Esophagus muscularis mucosa (tissue), 4 donors: ENCODE measurements at regions not wholly inside any gene's neighbourhood (a gene's known extent, or its start where the extent isn't known, plus 50 kb on each side); places are given as distances from the start of the nearest gene placed in this dataset.

Source experiments
- DNase-seq: peaks from one replicate; pipeline ENCODE4 v3.0.0-alpha.2; 2017; ENCODE audit errors: extremely low spot score
- H3K27ac ChIP-seq, 4 donors: fragments of 200-600 bp; sonication (generic); replicated peaks in 1 of 4; 1 replicate in 3 of 4; 2 replicates in 1 of 4; pipeline ENCODE4 v1.5.1; 2016 to 2019; ENCODE audit warnings: mild to moderate bottlenecking in 1 of 4
- H3K27me3 ChIP-seq, 4 donors: fragments of 200-600 bp; sonication (generic); one replicate each; pipeline versions ENCODE4 v1.5.1 to v1.6.0; 2016 to 2019
- H3K36me3 ChIP-seq, 4 donors: fragments of 200-600 bp; sonication (generic); one replicate each; pipeline ENCODE4 v1.5.1; 2016 to 2019
- H3K4me1 ChIP-seq, 4 donors: fragments of 200-600 bp; sonication (generic); one replicate each; pipeline ENCODE4 v1.5.1; 2016 to 2019
- H3K4me3 ChIP-seq, 4 donors: fragments of 200-600 bp; sonication (generic); 1 replicate in 2 of 4; 2 replicates in 2 of 4; pipeline ENCODE4 v1.5.1; 2016 to 2019; ENCODE audit warnings: mild to moderate bottlenecking in 4 of 4, moderate library complexity in 1 of 4
- H3K9me3 ChIP-seq, 4 donors: fragments of 200-600 bp; sonication (generic); 1 replicate in 3 of 4; 2 replicates in 1 of 4; pipeline ENCODE4 v1.5.1; 2016 to 2019
- EP300 ChIP-seq: sonication (generic); formaldehyde crosslinking; IDR thresholded peaks from one replicate; pipeline ENCODE4 v1.6.1; 2017; ENCODE audit warnings: antibody characterized with exemption
- POLR2A ChIP-seq: fragments of 450-650 bp; IDR thresholded peaks from one replicate; pipeline ENCODE4 v1.6.1; 2017; ENCODE audit warnings: antibody characterized with exemption, moderate library complexity, mild to moderate bottlenecking, low read depth
- POLR2AphosphoS5 ChIP-seq, 2 donors: sonication (generic); formaldehyde crosslinking; IDR thresholded peaks; one replicate each; pipeline ENCODE4 v1.6.1; 2017; ENCODE audit warnings: antibody characterized with exemption in 2 of 2
- WGBS: methylation state at CpG from one replicate; pipeline ENCODE4 v1.1.5; 2018; 5-methylcytosine and 5-hydroxymethylcytosine counted together
- intact Hi-C: fragments of 100-400 bp; cut with DNase I; formaldehyde crosslinking; loops from one replicate; pipeline ENCODE4 v1.15.1; 2023
- TF ChIP-seq, protein P1 (sequence below), 3 experiments: fragments of 200-600 bp in 2 of 3; fragments of 450-650 bp in 1 of 3; sonication (generic) in 2 of 3; IDR thresholded peaks; one replicate each; pipeline ENCODE4 v1.5.1; 2017 to 2019; ENCODE audit warnings: antibody characterized with exemption in 3 of 3, mild to moderate bottlenecking in 2 of 3, moderate library complexity in 1 of 3

DNA sequence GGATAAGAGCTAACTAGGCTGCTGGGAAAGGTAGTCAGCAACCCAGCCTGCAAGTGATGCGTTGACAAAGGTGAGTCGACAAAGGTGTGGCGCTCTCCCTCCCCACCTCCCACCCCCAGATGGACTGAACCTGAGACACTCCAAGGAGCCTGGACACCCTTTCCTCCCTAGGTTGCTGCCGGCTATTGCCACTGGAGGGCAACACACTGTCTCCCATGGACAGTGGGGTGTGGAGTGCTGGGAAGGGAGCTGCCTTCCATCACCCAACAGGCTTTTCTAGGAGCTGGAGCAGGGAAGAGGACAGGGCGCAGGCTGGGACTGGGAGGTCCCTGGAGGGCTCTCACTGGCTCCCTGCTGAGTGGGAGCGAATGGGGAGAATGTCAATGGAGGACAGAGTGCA, 75.4 kb upstream of the ARAP3 start:
- Histone ChIP-seq H3K9me3 (no peaks in the 10 kb centered on the region), H3K27ac (no peak overlapping the region), H3K36me3 (no peaks in the 10 kb centered on the region), H3K4me1 (peaks cover 0 to 9% (median 5%) of the 10 kb centered on the region in 4 donors), H3K4me3 (no peak overlapping the region), H3K27me3 (peaks cover 0 to 97% (median 16%) of the 10 kb centered on the region in 4 donors)
- DNase-seq = no peak
- WGBS = 42% methylated on average over 6 of the region's 6 CpGs
- TF ChIP-seq, protein P1, sequence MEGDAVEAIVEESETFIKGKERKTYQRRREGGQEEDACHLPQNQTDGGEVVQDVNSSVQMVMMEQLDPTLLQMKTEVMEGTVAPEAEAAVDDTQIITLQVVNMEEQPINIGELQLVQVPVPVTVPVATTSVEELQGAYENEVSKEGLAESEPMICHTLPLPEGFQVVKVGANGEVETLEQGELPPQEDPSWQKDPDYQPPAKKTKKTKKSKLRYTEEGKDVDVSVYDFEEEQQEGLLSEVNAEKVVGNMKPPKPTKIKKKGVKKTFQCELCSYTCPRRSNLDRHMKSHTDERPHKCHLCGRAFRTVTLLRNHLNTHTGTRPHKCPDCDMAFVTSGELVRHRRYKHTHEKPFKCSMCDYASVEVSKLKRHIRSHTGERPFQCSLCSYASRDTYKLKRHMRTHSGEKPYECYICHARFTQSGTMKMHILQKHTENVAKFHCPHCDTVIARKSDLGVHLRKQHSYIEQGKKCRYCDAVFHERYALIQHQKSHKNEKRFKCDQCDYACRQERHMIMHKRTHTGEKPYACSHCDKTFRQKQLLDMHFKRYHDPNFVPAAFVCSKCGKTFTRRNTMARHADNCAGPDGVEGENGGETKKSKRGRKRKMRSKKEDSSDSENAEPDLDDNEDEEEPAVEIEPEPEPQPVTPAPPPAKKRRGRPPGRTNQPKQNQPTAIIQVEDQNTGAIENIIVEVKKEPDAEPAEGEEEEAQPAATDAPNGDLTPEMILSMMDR (IDR thresholded peaks at IDR 0.05) = peak in 1 of 3 experiments; percentile 19
- TF ChIP-seq POLR2A = no peak
- intact Hi-C loops = no loop called here

DNA sequence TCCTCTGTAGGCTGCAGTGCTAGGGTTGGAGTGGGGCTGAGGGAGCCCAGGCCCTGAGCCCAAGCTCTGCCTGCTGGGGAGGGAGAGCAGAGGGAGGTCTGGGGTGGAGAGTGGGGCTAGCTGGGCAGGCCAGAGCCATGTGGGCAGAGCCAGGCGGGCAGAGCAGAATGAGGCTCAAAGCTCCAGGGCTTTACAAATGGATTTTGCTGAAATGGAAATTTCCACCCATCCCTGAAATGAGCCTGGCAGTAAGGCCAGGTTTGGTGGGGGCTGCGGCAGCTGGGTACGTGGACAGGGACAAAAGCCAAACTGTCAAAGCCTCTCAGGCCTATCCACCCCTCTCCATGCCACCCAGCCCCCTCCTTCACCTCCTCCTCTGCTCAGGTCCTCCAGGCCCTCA, 74.2 kb upstream of the ARAP3 start:
- H3K27me3 ChIP-seq = peaks cover 0 to 92% (median 16%) of the 10 kb centered on the region in 4 donors
- DNase-seq = no peak
- WGBS = 62% methylated on average over 3 of the region's 3 CpGs
- no peak overlapping the region for H3K27ac ChIP-seq
- H3K9me3 ChIP-seq = no peaks in the 10 kb centered on the region
- H3K4me3 ChIP-seq = no peak overlapping the region
- peaks cover 0 to 6% (median 3%) of the 10 kb centered on the region in 4 donors for H3K4me1 ChIP-seq
- no peak for TF ChIP-seq EP300
- TF ChIP-seq, protein P1 (IDR thresholded peaks at IDR 0.05) = no peak
- TF ChIP-seq POLR2A = no peak
- no peak for TF ChIP-seq POLR2AphosphoS5 (IDR thresholded peaks at IDR 0.05)
- H3K36me3 ChIP-seq = no peaks in the 10 kb centered on the region
- intact Hi-C loops = no loop called here

- no peaks in the 10 kb centered on the region for H3K36me3 ChIP-seq
- H3K27me3 ChIP-seq = peaks cover 0 to 78% (median 14%) of the 10 kb centered on the region in 4 donors
- intact Hi-C loops = no loop called here
- 18% methylated on average over 11 of the region's 11 CpGs for WGBS
- TF ChIP-seq POLR2A = no peak
- TF ChIP-seq, protein P1 (IDR thresholded peaks at IDR 0.05) = no peak
- H3K9me3 ChIP-seq = no peaks in the 10 kb centered on the region
- H3K4me3 ChIP-seq = no peak overlapping the region
- H3K27ac ChIP-seq = no peak overlapping the region
- no peak for DNase-seq
- H3K4me1 ChIP-seq = peaks cover 0 to 6% (median 3%) of the 10 kb centered on the region in 4 donors
These were observed 72.1 kb upstream of the ARAP3 start for GRCh38 chr5:141753971-141754713.

GRCh38 chr5:141753143-141753970, 71.3 kb upstream of the ARAP3 start:
- Histone ChIP-seq H3K36me3 (no peaks in the 10 kb centered on the region), H3K4me3 (no peak overlapping the region), H3K27me3 (peaks cover 0 to 70% (median 14%) of the 10 kb centered on the region in 4 donors), H3K4me1 (peaks cover 0 to under 1% (median under 1%) of the 10 kb centered on the region in 4 donors), H3K27ac (no peak overlapping the region), H3K9me3 (no peaks in the 10 kb centered on the region)
- no peak for DNase-seq
- intact Hi-C loops = no loop called here
- TF ChIP-seq, protein P1 (IDR thresholded peaks at IDR 0.05) = no peak
- TF ChIP-seq POLR2A (no peak), EP300 (no peak), POLR2AphosphoS5 (IDR thresholded peaks at IDR 0.05) (no peak)
- 23% methylated on average over 41 of the region's 51 CpGs for WGBS
